HG03095 (cell line): ENCODE measurements at regions not wholly inside any gene's neighbourhood (a gene's known extent, or its start where the extent isn't known, plus 50 kb on each side); places are given as distances from the start of the nearest gene placed in this dataset.

ENCODE experiments used
- ATAC-seq: cut with Tn5 transposase; IDR thresholded peaks from one replicate; pipeline ENCODE4 v1.9.1; 2021; ENCODE audit warnings: moderate library complexity; ENCODE audit not compliant: unreplicated experiment

GRCh38 chr11:22497474-22497873, 128.1 kb downstream of the FANCF start:
- no peak for ATAC-seq

- ATAC-seq = no peak
These were observed 133.9 kb downstream of the FANCF start for GRCh38 chr11:22491555-22492225.

GRCh38 chr11:22479971-22480720, 142.0 kb downstream of the SLC17A6 start:
- no peak for ATAC-seq

GRCh38 chr11:22479208-22479607, 141.0 kb downstream of the SLC17A6 start:
- ATAC-seq = no peak

- ATAC-seq = no peak
These were observed 140.0 kb downstream of the SLC17A6 start for GRCh38 chr11:22478169-22478568.

- no peak for ATAC-seq
These were observed 139.1 kb downstream of the SLC17A6 start for GRCh38 chr11:22477312-22477711.

GRCh38 chr11:22476589-22476988, 138.4 kb downstream of the SLC17A6 start:
- no peak for ATAC-seq

GRCh38 chr11:22474616-22475015, 136.4 kb downstream of the SLC17A6 start:
- no peak for ATAC-seq

- ATAC-seq = no peak
These were observed 135.4 kb downstream of the SLC17A6 start for GRCh38 chr11:22473586-22473985.

GRCh38 chr11:22472306-22472705, 134.1 kb downstream of the SLC17A6 start:
- ATAC-seq = no peak

GRCh38 chr11:22471385-22471784, 133.2 kb downstream of the SLC17A6 start:
- ATAC-seq = no peak

GRCh38 chr11:22467741-22468140, 129.6 kb downstream of the SLC17A6 start:
- ATAC-seq = no peak

GRCh38 chr11:22467248-22467647, 129.1 kb downstream of the SLC17A6 start:
- no peak for ATAC-seq

GRCh38 chr11:22466809-22467208, 128.6 kb downstream of the SLC17A6 start:
- ATAC-seq = no peak

- ATAC-seq = no peak
These were observed 128.2 kb downstream of the SLC17A6 start for GRCh38 chr11:22466351-22466750.

GRCh38 chr11:22465620-22466019, 127.4 kb downstream of the SLC17A6 start:
- ATAC-seq = no peak

- ATAC-seq = no peak
These were observed 123.4 kb downstream of the SLC17A6 start for GRCh38 chr11:22461626-22462025.

GRCh38 chr11:22460181-22460580, 122.0 kb downstream of the SLC17A6 start:
- ATAC-seq = no peak

- no peak for ATAC-seq
These were observed 120.9 kb downstream of the SLC17A6 start for GRCh38 chr11:22459048-22459447.

- ATAC-seq = no peak
These were observed 120.0 kb downstream of the SLC17A6 start for GRCh38 chr11:22458161-22458560.

- no peak for ATAC-seq
These were observed 119.0 kb downstream of the SLC17A6 start for GRCh38 chr11:22456993-22457762.
